SW 1271 (cell line): ENCODE measurements at regions not wholly inside any gene's neighbourhood (a gene's known extent, or its start where the extent isn't known, plus 50 kb on each side); places are given as distances from the start of the nearest gene placed in this dataset.
A peak's percentile ranks its signal among the peaks of the same experiment; 100 is the strongest.
"Not testable (repeated sequence)": the region's sequence is repeated elsewhere in the genome, so short reads cannot be mapped to it uniquely, and the experiment has no call there.

ENCODE experiments used
- DNase-seq, 2 experiments: peaks; one replicate each; lab custom pipeline; 2025; lab: John Stamatoyannopoulos, UW

- DNase-seq, result no peak
These were observed 202.4 kb upstream of the KAZN start for GRCh38 chr1:14396100-14396499.

DNA sequence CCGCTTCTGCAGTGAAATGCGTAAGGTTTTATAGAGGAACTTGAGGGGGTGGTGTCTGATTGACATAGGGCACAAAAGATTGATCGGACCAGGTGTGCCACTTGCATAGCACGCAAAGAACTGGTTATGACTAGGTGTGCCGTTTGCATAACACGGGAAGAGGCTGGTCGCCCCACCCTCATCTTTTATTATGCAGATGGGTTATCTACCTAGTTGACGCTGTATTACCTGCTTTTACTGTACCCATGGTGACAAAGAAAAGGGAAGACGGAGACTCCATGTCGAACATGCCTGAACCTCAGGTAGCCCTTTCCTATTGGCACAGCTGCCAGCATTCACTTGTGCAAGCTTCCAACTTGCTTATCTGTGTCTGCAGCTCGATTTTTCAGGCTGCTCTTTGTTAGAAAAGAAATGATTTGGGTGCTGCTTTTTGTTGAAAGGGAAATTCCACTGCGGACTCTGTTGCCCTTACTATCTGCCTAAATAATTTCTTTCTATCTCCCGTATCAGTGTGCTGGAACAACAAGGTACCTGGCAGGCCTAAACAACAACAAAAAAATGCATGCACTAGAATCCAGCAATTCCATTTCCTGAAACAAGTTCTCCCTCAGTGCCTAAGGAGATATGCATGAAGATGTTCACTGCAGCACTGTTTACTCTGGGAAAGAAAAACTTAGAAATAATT, 194.4 kb upstream of the KAZN start:
- no peak for DNase-seq

DNA sequence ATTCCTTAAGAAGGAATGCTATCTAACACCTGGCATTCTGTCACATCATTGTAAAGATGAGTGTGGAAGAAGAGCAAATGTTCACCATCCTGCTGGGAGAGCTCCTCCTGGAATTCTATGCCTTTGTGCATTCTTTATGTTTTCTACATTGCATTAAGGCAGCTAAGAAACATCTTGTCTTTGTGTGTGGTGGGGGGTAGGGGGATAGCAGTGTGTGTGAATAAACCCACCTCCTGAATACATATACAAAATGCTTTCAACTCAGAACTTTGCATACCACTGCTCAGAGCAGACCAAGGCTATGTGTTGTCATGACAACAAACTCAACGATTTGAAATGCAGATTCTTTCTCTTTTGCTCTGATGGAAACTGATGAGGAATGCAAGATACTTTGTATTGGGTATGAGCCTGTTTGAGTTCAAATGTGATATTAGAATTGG, 193.6 kb upstream of the KAZN start:
- DNase-seq, result no peak

GRCh38 chr1:14412235-14412634, 186.2 kb upstream of the KAZN start:
- DNase-seq, result no peak

DNA sequence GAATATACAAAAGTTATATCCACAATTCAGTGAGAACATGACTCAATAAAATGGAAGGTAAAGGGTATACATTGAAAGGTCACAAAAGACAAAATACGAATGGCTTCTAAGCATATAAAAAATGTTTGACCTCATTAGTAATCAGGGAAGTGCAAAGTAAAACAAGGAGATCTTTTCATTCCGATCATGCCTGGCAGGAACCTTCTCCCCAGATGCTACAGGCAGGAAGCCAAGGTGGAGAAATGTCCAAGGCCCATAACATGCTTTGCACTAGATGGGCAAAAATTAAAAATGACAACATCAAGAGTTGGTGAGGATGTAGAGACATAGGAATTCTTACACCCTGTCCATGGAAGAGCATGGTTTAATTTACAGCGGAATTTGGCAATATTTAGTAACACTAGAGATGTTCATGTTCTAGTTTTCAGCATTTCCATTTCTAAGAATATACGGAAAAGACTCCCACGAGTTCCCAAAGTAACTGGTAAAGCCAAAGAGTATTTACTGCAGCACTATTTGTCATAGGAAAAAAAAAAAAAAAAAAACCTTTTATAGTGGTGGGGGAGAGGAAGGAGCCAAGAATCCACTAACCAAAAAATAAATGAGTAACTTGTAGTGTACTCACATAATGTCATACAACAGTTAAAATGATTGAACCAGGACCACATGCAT, 184.5 kb upstream of the KAZN start:
- peak in 1 of 2 experiments; percentile 41 for DNase-seq

DNA sequence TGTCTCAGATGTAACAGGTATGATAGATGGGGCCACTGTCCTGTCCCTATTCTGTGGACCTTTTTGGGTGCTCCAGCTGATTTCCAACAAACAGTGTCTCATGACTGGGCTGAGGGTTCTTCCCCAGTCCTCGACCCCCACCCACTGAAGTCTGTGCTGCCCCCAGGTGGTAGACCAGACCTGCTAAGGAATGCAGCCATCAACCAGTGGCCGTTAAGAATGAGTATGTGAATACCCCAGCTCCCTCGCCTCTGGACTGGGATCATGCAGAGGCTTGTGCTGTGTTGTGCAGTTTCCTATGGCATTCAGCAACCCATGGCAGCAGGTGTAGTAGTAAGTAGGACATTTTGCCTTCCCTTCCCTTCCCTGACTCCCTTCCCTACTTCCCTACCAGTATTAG, 183.1 kb upstream of the KAZN start:
- DNase-seq, result no peak

DNA sequence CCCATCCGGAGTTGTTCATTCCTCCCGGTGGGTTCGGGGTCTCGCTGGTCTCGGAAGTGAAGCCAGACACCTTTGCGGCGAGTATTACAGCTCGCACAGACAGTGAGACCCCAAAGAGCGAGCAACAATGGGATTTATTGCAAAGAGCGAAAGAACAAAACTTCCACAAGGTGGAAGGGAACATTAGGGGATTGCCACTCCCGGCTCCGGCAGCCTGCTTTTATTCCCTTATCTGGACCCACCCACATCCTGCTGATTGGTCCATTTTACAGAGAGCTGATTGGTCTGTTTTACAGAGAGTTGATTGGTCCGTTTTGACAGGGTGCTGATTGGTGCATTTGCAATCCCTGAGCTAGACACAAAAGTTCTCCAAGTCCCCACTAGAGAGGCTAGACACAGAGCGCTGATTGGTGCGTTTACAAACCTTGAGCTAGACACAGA, 178.7 kb upstream of the KAZN start:
- DNase-seq, result not testable (repeated sequence)

DNA sequence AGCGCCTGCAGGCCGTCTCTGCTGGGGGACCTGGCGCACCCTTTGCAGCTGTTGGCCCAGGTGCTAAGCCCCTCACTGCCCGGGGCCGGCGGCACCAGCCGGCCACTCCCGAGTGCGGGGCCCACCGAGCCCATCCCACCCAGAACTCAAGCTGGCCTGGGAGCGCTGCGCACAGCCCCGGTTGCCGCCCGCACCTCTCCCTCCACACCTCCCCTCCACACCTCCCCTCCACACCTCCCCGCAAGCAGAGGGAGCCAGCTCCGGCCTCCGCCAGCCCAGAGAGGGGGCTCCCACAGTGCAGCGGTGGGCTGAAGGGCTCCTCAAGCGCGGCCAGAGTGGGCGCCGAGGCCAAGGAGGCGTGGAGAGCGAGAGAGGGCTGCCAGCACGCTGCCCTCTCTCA, 177.8 kb upstream of the KAZN start:
- DNase-seq, result no peak

- no peak for DNase-seq
These were observed 177.0 kb upstream of the KAZN start for GRCh38 chr1:14421295-14421976.

DNA sequence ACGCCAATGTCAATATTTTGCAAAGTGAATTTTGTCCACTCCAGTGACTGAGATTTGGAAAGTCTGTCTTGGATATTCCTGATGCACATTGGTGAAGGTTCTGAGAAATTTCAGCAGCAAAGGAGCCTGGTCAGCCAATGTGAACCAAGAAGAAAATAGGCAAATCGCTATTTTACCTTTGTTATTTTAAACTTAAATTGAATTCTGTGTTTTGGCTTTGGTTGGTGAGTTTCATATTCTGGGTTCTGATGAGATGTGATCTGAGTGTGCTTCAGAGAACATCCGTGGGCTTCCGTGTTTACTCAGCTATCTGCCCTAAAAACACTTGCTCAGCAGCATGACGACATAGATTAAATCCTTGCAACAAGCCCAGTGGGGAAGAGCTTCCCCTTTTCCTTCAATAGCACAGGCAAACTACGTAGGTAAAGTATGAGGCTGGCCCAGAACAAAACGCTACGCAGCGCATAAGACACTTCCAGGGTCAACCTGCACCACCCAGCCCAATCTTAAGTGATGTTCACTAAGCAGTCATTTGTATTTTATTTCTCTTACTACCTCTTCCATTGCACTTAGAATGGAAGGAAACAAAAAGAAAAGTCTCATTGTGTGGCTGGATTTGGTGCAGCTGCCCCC, 176.4 kb upstream of the KAZN start:
- DNase-seq, result no peak

DNA sequence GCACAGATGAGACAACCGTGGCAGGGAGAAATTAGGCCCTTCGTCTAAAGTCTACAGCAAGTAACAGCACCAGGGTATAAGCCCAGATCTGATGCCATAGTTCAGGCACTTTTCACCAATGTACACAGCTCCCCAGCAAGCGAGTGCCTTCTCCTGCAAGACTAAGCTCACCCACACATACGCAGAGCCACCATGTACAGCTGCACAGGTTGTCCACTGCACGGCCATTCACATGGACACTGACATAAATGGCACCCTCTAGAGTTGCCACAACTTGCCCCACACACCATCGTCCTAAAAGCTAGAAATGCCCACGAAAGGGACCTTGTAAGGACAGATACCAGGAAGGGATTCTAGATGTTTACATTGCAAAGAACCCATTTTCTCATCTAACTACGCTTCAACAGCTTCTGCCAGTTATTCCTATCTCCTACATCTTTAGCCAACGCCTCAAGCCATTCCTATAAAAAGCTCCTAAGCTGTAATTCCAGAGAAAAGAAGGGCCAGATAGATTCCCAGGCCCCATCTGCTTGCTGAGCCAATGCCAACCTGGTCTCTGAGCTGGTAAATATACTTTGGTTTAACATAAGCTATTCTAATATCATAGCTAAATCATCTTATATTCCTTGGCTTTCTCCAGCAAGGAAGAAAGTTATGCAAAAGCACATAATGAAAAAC, 174.0 kb upstream of the KAZN start:
- no peak for DNase-seq

DNA sequence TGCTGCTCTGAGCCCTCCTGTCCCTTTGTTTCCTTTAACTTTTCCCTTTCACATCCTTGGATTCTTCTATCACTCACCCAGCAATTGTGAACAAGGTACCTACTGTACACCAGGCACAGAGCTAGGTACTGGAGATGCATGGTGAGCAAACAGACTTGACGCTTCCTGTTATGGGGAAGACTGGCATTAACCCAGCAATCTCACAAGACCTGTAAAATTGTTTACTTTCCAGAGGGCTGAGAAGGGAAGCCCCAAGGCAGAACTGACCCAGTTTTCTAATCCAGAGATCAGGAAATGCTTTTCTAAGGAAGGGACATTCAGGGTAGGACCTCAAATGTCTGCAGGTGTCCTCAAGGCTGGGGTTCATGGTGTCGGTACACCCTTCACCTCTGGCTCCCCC, 171.6 kb upstream of the KAZN start:
- no peak for DNase-seq

DNA sequence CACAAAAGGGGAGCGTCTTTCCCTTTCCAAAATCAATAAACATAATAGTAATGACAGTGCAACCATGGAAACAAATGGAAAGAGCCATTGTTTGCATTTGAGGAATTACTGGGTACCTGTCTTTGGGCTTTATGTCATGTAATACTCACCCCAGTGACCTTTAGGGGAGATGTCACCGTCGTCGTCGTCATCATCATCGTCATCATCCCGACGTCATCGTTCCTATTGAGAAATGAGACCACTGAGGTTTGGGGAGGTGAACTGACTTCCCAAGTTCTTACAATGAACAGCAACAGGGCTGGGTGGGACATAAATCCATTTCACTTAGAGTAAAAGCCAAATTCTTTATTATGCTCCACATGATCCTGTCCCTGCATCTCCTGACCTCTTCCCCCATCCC, 168.9 kb upstream of the KAZN start:
- DNase-seq, result no peak

- DNase-seq, result not testable (repeated sequence)
These were observed 165.8 kb upstream of the KAZN start for GRCh38 chr1:14432728-14433127.

GRCh38 chr1:14435368-14436023, 163.0 kb upstream of the KAZN start:
- DNase-seq, result peak in 1 of 2 experiments; percentile 1

- no peak for DNase-seq
These were observed 161.0 kb upstream of the KAZN start for GRCh38 chr1:14437417-14437918.

DNA sequence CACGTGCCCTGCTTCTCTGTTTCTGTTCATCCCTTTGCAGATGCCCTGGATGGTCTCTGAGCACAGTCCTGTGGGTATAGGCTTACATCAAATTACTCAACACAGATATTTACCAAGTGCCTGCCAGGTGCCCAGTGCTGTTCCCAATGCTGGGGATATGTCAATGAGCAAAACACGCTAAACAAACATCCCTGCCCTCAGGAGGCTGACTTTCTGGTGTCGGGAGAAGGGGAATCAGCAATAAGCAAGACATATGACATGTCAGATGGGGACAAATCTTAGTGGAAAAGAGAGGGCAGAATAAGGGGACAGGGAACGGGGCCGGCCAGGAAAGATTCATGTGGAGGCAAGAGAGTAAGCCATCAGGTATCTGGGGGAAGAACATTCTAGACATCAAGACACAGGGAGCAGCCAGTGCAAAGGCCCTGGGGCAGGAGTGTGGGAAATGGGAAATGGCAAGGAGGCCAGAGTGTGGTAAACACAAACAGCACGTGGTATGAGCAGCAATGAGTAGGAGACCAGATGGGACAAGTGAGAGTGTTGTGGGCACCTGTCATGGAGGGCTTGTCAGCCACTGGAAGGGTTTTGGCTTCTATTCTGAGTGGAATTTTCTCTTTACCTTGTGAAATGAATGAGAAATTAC, 160.2 kb upstream of the KAZN start:
- DNase-seq, result no peak

DNA sequence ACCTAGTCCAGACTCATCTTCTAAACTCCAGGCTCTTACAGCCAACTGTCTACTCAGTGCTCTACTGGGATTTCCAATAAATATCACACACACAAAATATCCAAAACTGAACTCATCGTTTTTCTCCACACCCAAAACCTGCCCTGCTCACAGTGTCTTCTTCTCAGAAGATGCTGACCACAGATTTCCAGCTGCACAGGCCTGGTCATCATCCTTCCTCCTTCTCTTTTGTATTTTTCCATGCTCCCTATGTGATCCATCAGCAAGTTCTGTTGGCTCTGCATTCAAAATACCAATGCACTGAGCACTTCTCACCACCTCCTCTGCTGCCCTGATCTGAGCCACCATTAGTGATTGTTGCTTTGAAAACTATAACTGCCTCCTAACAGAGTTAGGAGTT, 159.5 kb upstream of the KAZN start:
- DNase-seq, result no peak

- DNase-seq, result no peak
These were observed 158.3 kb upstream of the KAZN start for GRCh38 chr1:14440166-14440565.

DNA sequence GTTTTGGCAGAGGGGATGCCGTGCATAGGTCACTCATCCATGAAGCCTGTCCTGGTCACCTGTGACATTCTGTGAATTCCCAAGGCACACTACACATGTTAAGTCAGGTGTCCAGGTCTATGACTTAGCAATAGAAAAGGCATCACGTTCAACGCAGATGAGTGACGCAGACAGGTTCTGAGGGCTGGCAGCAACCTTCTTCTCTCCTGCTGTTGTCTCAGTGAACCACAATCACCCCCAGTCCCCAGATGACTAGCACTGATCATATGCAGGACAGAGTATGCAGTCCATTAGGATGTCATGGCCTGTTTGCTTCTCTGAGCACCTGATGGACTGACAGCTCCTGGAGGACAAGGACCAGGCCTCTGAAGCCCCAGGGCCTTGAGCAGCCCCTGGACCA, 157.8 kb upstream of the KAZN start:
- DNase-seq, result no peak

DNA sequence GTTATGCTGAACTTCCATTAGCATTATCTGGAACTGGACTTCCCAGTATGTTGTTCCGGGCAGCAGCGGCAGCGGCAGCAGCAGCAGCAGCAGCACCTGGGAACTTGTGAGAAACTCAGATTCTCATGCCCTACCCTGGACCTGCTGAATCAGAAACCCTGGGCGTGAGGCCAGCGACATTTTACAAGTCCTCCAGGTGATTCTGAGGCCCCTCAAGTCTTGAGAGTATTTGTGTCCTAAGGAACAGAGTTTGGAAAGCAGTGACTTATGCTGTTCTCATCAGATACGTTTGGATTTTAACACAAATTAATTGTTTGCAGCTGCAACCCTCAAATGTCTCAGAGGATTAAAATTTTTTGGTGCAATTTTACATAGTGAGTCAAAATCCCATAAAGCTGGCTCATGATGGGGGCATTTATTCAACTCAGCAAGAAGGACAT, 157.2 kb upstream of the KAZN start:
- DNase-seq, result peak; percentile 29 to 38
